RWPE1 (cell line): ENCODE measurements at regions not wholly inside any gene's neighbourhood (a gene's known extent, or its start where the extent isn't known, plus 50 kb on each side); places are given as distances from the start of the nearest gene placed in this dataset.
"Not testable (repeated sequence)": the region's sequence is repeated elsewhere in the genome, so short reads cannot be mapped to it uniquely, and the experiment has no call there.

ENCODE experiments used
- CTCF ChIA-PET: fragments of 350-600 bp; sonication (Branson Sonifier 250); formaldehyde crosslinking; extraction: SDS; loops from one replicate; lab custom pipeline; 2021; lab: Yijun Ruan, JAX
- POLR2A ChIA-PET: fragments of 400-600 bp; formaldehyde crosslinking; extraction: SDS; loops from one replicate; lab custom pipeline; 2020; ENCODE audit warnings: antibody characterized with exemption; ENCODE audit not compliant: low non-redundant PET; lab: Yijun Ruan, JAX
- DNase-seq: peaks from one replicate; pipeline ENCODE4 v3.0.0; 2012; ENCODE audit warnings: low spot score
- H3K27ac ChIP-seq: fragments of 450-650 bp; 2 replicates; pipeline ENCODE4 v1.5.1; 2017
- CTCF ChIP-seq: fragments of 450-650 bp; conservative IDR thresholded peaks from 2 replicates; pipeline ENCODE4 v1.5.1; 2017; ENCODE audit warnings: low read depth, mild to moderate bottlenecking

GRCh38 chr9:11159318-11159862 lies 546.6 kb upstream of the PTPRD start:
- ChIA-PET POLR2A (no interaction called here), CTCF (no interaction called here)
- no peak overlapping the region for H3K27ac ChIP-seq
- DNase-seq = peak; percentile 13
- TF ChIP-seq CTCF = no peak

GRCh38 chr9:11163843-11164242 lies 551.0 kb upstream of the PTPRD start:
- TF ChIP-seq CTCF = no peak
- CTCF ChIA-PET = no interaction called here
- H3K27ac ChIP-seq = no peak overlapping the region
- POLR2A ChIA-PET = no interaction called here
- no peak for DNase-seq

GRCh38 chr9:11182001-11182400 lies 569.2 kb upstream of the PTPRD start:
- POLR2A ChIA-PET = no interaction called here
- TF ChIP-seq CTCF = no peak
- CTCF ChIA-PET = no interaction called here
- no peak for DNase-seq
- no peak overlapping the region for H3K27ac ChIP-seq

GRCh38 chr9:11190719-11191118 lies 577.9 kb upstream of the PTPRD start:
- H3K27ac ChIP-seq = no peak overlapping the region
- DNase-seq = no peak
- CTCF ChIA-PET = no interaction called here
- POLR2A ChIA-PET = no interaction called here
- TF ChIP-seq CTCF = no peak

GRCh38 chr9:11192993-11193392 lies 580.2 kb upstream of the PTPRD start:
- H3K27ac ChIP-seq = no peak overlapping the region
- CTCF ChIA-PET = no interaction called here
- TF ChIP-seq CTCF = no peak
- POLR2A ChIA-PET = no interaction called here
- DNase-seq = peak; percentile 22

GRCh38 chr9:11194246-11194645 lies 581.4 kb upstream of the PTPRD start:
- no peak overlapping the region for H3K27ac ChIP-seq
- ChIA-PET POLR2A (no interaction called here), CTCF (no interaction called here)
- no peak for DNase-seq
- no peak for TF ChIP-seq CTCF

- CTCF ChIA-PET, H3K27ac ChIP-seq, DNase-seq, POLR2A ChIA-PET: not testable (repeated sequence)
Observed at GRCh38 chr9:11196840-11197365, 584.1 kb upstream of the PTPRD start.
